ENCODE measurements at regions not wholly inside any gene's neighbourhood (a gene's known extent, or its start where the extent isn't known, plus 50 kb on each side); places are given as distances from the start of the nearest gene placed in this dataset.

GRCh38 chr5:176162198-176162597 is 76.0 kb upstream of the SIMC1 start:
- Histone ChIP-seq H3K27me3 (ENCODE audit: control insufficient read depth in 3 of 3, insufficient read depth in 3 of 3, low read depth in 1 of 3, low read length in 3 of 3) (peaks cover 0 to 24% (median 0%) of the 10 kb centered on the region in 3 experiments), H2BK5ac (ENCODE audit: low read length) (no peak overlapping the region), H3K4me3 (ENCODE audit: low read length in 2 of 2) (no peak overlapping the region), H3K4me2 (ENCODE audit: insufficient read depth, low read length, poor library complexity, severe bottlenecking) (no peak overlapping the region), H3K9me3 (replicated peaks in 1 of 2; ENCODE audit: control insufficient read depth in 2 of 2, insufficient read depth in 1 of 2, low read depth in 1 of 2, low read length in 2 of 2) (no peaks in the 10 kb centered on the region), H3K18ac (ENCODE audit: low read length) (no peak overlapping the region), H4K91ac (ENCODE audit: low read depth, low read length, poor library complexity) (no peak overlapping the region), H3K4me1 (ENCODE audit: control insufficient read depth in 2 of 2, insufficient read depth in 1 of 2, low read depth in 1 of 2, low read length in 2 of 2) (no peaks in the 10 kb centered on the region), H3K27ac (replicated peaks; ENCODE audit: low read length) (no peak overlapping the region), H2BK12ac (ENCODE audit: low read length) (no peak overlapping the region), H3K14ac (ENCODE audit: low read length) (no peak overlapping the region), H3K23ac (ENCODE audit: low read depth, low read length, poor library complexity) (no peak overlapping the region), H2BK15ac (ENCODE audit: low read length) (no peak overlapping the region), H2BK120ac (ENCODE audit: low read depth, low read length) (no peak overlapping the region), H3K79me1 (ENCODE audit: low read depth, low read length) (no peaks in the 10 kb centered on the region), H3K36me3 (replicated peaks in 1 of 2; ENCODE audit: control insufficient read depth in 2 of 2, insufficient read depth in 2 of 2, low read length in 2 of 2) (no peaks in the 10 kb centered on the region), H4K8ac (ENCODE audit: low read depth, low read length) (no peak overlapping the region), H2AFZ (ENCODE audit: low read length) (no peak overlapping the region), H3K4ac (ENCODE audit: low read length) (no peak overlapping the region), H2AK5ac (ENCODE audit: low read depth, low read length) (no peak overlapping the region), H3K9ac (ENCODE audit: low read depth, low read length, poor library complexity) (no peak overlapping the region)
- no peak for DNase-seq (ENCODE audit: low spot score)
- WGBS, 2 donors (ENCODE audit: extremely low coverage in 2 of 2, insufficient read length in 2 of 2, insufficient replicate concordance in 1 of 2): no CpG with 5 or more reads among the region's 3 CpGs

DNA sequence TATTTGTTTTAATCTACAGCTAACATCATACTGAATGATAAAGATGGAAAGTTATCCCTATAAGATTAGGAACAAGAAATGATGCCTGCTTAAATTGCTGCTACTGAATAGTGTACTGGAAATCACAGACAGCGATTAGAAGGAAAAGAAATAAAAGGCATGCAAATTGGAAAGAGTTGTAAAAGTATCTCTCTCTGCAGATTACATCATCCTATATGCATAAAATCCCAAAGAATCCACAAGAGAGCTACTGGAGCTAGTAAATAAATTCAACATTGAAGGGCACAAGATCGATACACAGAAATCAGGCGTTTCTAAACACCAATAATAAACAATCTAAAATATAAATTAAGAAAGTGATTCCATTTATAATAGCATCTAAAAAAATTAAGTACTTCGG is 75.3 kb upstream of the SIMC1 start:
- Histone ChIP-seq H4K8ac (ENCODE audit: low read depth, low read length) (no peak overlapping the region), H2BK12ac (ENCODE audit: low read length) (no peak overlapping the region), H2AFZ (ENCODE audit: low read length) (no peak overlapping the region), H3K79me1 (ENCODE audit: low read depth, low read length) (no peaks in the 10 kb centered on the region), H2BK120ac (ENCODE audit: low read depth, low read length) (no peak overlapping the region), H3K27me3 (ENCODE audit: control insufficient read depth in 3 of 3, insufficient read depth in 3 of 3, low read depth in 1 of 3, low read length in 3 of 3) (peaks cover 0 to 22% (median 0%) of the 10 kb centered on the region in 3 experiments), H2AK5ac (ENCODE audit: low read depth, low read length) (no peak overlapping the region), H2BK15ac (ENCODE audit: low read length) (no peak overlapping the region), H4K91ac (ENCODE audit: low read depth, low read length, poor library complexity) (no peak overlapping the region), H3K9ac (ENCODE audit: low read depth, low read length, poor library complexity) (no peak overlapping the region), H3K9me3 (replicated peaks in 1 of 2; ENCODE audit: control insufficient read depth in 2 of 2, insufficient read depth in 1 of 2, low read depth in 1 of 2, low read length in 2 of 2) (no peaks in the 10 kb centered on the region), H2BK5ac (ENCODE audit: low read length) (no peak overlapping the region), H3K4ac (ENCODE audit: low read length) (no peak overlapping the region), H3K14ac (ENCODE audit: low read length) (no peak overlapping the region), H3K18ac (ENCODE audit: low read length) (no peak overlapping the region), H3K27ac (replicated peaks; ENCODE audit: low read length) (no peak overlapping the region), H3K36me3 (replicated peaks in 1 of 2; ENCODE audit: control insufficient read depth in 2 of 2, insufficient read depth in 2 of 2, low read length in 2 of 2) (no peaks in the 10 kb centered on the region), H3K4me2 (ENCODE audit: insufficient read depth, low read length, poor library complexity, severe bottlenecking) (no peak overlapping the region), H3K4me3 (ENCODE audit: low read length in 2 of 2) (no peak overlapping the region), H3K4me1 (ENCODE audit: control insufficient read depth in 2 of 2, insufficient read depth in 1 of 2, low read depth in 1 of 2, low read length in 2 of 2) (peaks cover 0 to 2% of the 10 kb centered on the region in 2 donors), H3K23ac (ENCODE audit: low read depth, low read length, poor library complexity) (no peak overlapping the region)
- no peak for DNase-seq (ENCODE audit: low spot score)
- WGBS, 2 donors (ENCODE audit: extremely low coverage in 2 of 2, insufficient read length in 2 of 2, insufficient replicate concordance in 1 of 2): no CpG with 5 or more reads among the region's 4 CpGs

GRCh38 chr5:176166427-176166826 is 71.8 kb upstream of the SIMC1 start:
- Histone ChIP-seq H3K18ac (ENCODE audit: low read length) (no peak overlapping the region), H3K36me3 (replicated peaks in 1 of 2; ENCODE audit: control insufficient read depth in 2 of 2, insufficient read depth in 2 of 2, low read length in 2 of 2) (no peaks in the 10 kb centered on the region), H3K9me3 (replicated peaks in 1 of 2; ENCODE audit: control insufficient read depth in 2 of 2, insufficient read depth in 1 of 2, low read depth in 1 of 2, low read length in 2 of 2) (no peaks in the 10 kb centered on the region), H2AK5ac (ENCODE audit: low read depth, low read length) (no peak overlapping the region), H3K4ac (ENCODE audit: low read length) (no peak overlapping the region), H2BK5ac (ENCODE audit: low read length) (no peak overlapping the region), H2BK120ac (ENCODE audit: low read depth, low read length) (no peak overlapping the region), H2BK15ac (ENCODE audit: low read length) (no peak overlapping the region), H3K9ac (ENCODE audit: low read depth, low read length, poor library complexity) (no peak overlapping the region), H3K27ac (replicated peaks; ENCODE audit: low read length) (no peak overlapping the region), H3K4me1 (ENCODE audit: control insufficient read depth in 2 of 2, insufficient read depth in 1 of 2, low read depth in 1 of 2, low read length in 2 of 2) (peaks cover 0 to 11% of the 10 kb centered on the region in 2 donors), H3K79me1 (ENCODE audit: low read depth, low read length) (no peaks in the 10 kb centered on the region), H4K8ac (ENCODE audit: low read depth, low read length) (no peak overlapping the region), H3K27me3 (ENCODE audit: control insufficient read depth in 3 of 3, insufficient read depth in 3 of 3, low read depth in 1 of 3, low read length in 3 of 3) (peaks cover 0 to 37% (median 0%) of the 10 kb centered on the region in 3 experiments), H3K23ac (ENCODE audit: low read depth, low read length, poor library complexity) (no peak overlapping the region), H2AFZ (ENCODE audit: low read length) (no peak overlapping the region), H3K14ac (ENCODE audit: low read length) (no peak overlapping the region), H3K4me3 (ENCODE audit: low read length in 2 of 2) (no peak overlapping the region), H3K4me2 (ENCODE audit: insufficient read depth, low read length, poor library complexity, severe bottlenecking) (no peak overlapping the region), H4K91ac (ENCODE audit: low read depth, low read length, poor library complexity) (no peak overlapping the region), H2BK12ac (ENCODE audit: low read length) (no peak overlapping the region)
- WGBS, 2 donors (ENCODE audit: extremely low coverage in 2 of 2, insufficient read length in 2 of 2, insufficient replicate concordance in 1 of 2): no CpG with 5 or more reads among the region's 4 CpGs
- DNase-seq (ENCODE audit: low spot score): no peak

DNA sequence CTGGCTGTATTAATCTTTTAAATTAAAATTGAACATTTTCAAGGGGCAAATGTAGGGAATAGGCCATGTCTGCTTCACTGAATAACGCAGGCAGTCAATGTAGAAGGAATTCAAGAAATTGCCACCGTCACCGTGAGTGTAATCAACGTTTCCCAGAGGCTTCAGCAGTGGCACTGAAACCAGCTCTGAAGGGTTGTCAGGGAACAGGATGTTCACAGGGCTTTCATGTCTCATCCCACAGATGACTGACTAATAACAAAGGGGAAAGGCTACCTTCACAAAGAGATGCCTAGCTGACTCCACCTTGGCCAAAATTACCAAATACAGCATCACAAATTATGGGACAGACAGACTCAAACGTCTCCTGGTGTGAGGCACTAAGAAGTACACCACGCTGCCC is 70.4 kb upstream of the SIMC1 start:
- no peak overlapping the region for H3K4ac ChIP-seq (ENCODE audit: low read length)
- H2BK5ac ChIP-seq (ENCODE audit: low read length): no peak overlapping the region
- H2BK12ac ChIP-seq (ENCODE audit: low read length): no peak overlapping the region
- H3K36me3 ChIP-seq (replicated peaks in 1 of 2; ENCODE audit: control insufficient read depth in 2 of 2, insufficient read depth in 2 of 2, low read length in 2 of 2): no peaks in the 10 kb centered on the region
- no peak overlapping the region for H3K18ac ChIP-seq (ENCODE audit: low read length)
- no peak overlapping the region for H4K91ac ChIP-seq (ENCODE audit: low read depth, low read length, poor library complexity)
- H2AK5ac ChIP-seq (ENCODE audit: low read depth, low read length): no peak overlapping the region
- H2BK15ac ChIP-seq (ENCODE audit: low read length): no peak overlapping the region
- peak; percentile 24 for DNase-seq (ENCODE audit: low spot score)
- H3K27ac ChIP-seq (replicated peaks; ENCODE audit: low read length): no peak overlapping the region
- H3K9ac ChIP-seq (ENCODE audit: low read depth, low read length, poor library complexity): no peak overlapping the region
- no peak overlapping the region for H3K4me3 ChIP-seq (ENCODE audit: low read length in 2 of 2)
- no peak overlapping the region for H2BK120ac ChIP-seq (ENCODE audit: low read depth, low read length)
- H3K23ac ChIP-seq (ENCODE audit: low read depth, low read length, poor library complexity): no peak overlapping the region
- no peaks in the 10 kb centered on the region for H3K79me1 ChIP-seq (ENCODE audit: low read depth, low read length)
- H3K4me2 ChIP-seq (ENCODE audit: insufficient read depth, low read length, poor library complexity, severe bottlenecking): no peak overlapping the region
- peaks cover 0 to 37% (median 0%) of the 10 kb centered on the region in 3 experiments for H3K27me3 ChIP-seq (ENCODE audit: control insufficient read depth in 3 of 3, insufficient read depth in 3 of 3, low read depth in 1 of 3, low read length in 3 of 3)
- no peak overlapping the region for H2AFZ ChIP-seq (ENCODE audit: low read length)
- peaks cover 0 to 11% of the 10 kb centered on the region in 2 donors for H3K4me1 ChIP-seq (ENCODE audit: control insufficient read depth in 2 of 2, insufficient read depth in 1 of 2, low read depth in 1 of 2, low read length in 2 of 2)
- no peak overlapping the region for H3K14ac ChIP-seq (ENCODE audit: low read length)
- no peak overlapping the region for H4K8ac ChIP-seq (ENCODE audit: low read depth, low read length)
- WGBS, 2 donors (ENCODE audit: extremely low coverage in 2 of 2, insufficient read length in 2 of 2, insufficient replicate concordance in 1 of 2): no CpG with 5 or more reads among the region's 6 CpGs
- no peaks in the 10 kb centered on the region for H3K9me3 ChIP-seq (replicated peaks in 1 of 2; ENCODE audit: control insufficient read depth in 2 of 2, insufficient read depth in 1 of 2, low read depth in 1 of 2, low read length in 2 of 2)

Measured in neuronal stem cell (in vitro differentiated cells).